ENCODE measurements at regions not wholly inside any gene's neighbourhood (a gene's known extent, or its start where the extent isn't known, plus 50 kb on each side); places are given as distances from the start of the nearest gene placed in this dataset.

GRCh38 chr2:57902578-57902977 lies 144.0 kb upstream of the VRK2 start:
- no peak for TF ChIP-seq POLR2A (IDR thresholded peaks at IDR 0.05)
- TF ChIP-seq, protein P1, sequence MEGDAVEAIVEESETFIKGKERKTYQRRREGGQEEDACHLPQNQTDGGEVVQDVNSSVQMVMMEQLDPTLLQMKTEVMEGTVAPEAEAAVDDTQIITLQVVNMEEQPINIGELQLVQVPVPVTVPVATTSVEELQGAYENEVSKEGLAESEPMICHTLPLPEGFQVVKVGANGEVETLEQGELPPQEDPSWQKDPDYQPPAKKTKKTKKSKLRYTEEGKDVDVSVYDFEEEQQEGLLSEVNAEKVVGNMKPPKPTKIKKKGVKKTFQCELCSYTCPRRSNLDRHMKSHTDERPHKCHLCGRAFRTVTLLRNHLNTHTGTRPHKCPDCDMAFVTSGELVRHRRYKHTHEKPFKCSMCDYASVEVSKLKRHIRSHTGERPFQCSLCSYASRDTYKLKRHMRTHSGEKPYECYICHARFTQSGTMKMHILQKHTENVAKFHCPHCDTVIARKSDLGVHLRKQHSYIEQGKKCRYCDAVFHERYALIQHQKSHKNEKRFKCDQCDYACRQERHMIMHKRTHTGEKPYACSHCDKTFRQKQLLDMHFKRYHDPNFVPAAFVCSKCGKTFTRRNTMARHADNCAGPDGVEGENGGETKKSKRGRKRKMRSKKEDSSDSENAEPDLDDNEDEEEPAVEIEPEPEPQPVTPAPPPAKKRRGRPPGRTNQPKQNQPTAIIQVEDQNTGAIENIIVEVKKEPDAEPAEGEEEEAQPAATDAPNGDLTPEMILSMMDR (IDR thresholded peaks at IDR 0.05), result no peak
